SK-N-MC (cell line): ENCODE measurements at regions not wholly inside any gene's neighbourhood (a gene's known extent, or its start where the extent isn't known, plus 50 kb on each side); places are given as distances from the start of the nearest gene placed in this dataset.

Source experiments
- EZH2 ChIP-seq: fragments of 200-600 bp; sonication (generic); IDR thresholded peaks from one replicate; pipeline ENCODE4 v1.6.1; 2017; ENCODE audit warnings: antibody characterized with exemption
- POLR2AphosphoS5 ChIP-seq: IDR thresholded peaks from 2 replicates; pipeline ENCODE4 v1.6.1; 2012; ENCODE audit warnings: mild to moderate bottlenecking, low read depth, low read length, borderline replicate concordance

GRCh38 chr11:16474659-16475058 lies 118.3 kb upstream of the SOX6 start:
- no peak for TF ChIP-seq EZH2
- no peak for TF ChIP-seq POLR2AphosphoS5
